H1 (cell line): ENCODE measurements at regions not wholly inside any gene's neighbourhood (a gene's known extent, or its start where the extent isn't known, plus 50 kb on each side); places are given as distances from the start of the nearest gene placed in this dataset.

Experiments
- CTCF ChIA-PET: fragments of 300-600 bp; sonication (Branson Sonifier 250); formaldehyde crosslinking; loops from one replicate; lab custom pipeline; 2021; ENCODE audit not compliant: partially characterized antibody; lab: Charles Lee
- POLR2A ChIA-PET: fragments of 300-600 bp; sonication (Branson Sonifier 250); formaldehyde crosslinking; loops from one replicate; lab custom pipeline; 2021; ENCODE audit warnings: inconsistent platforms; ENCODE audit not compliant: partially characterized antibody; lab: Charles Lee
- DNase-seq, 2 experiments: peaks; one replicate each; pipeline versions ENCODE4 v3.0.0 to v3.0.0-alpha.2; 2010 to 2022; ENCODE audit warnings: low spot score in 2 of 2, low read depth in 1 of 2, mixed read lengths in 1 of 2
- FAIRE-seq: peaks from 2 replicates; lab custom pipeline; 2011; peaks lifted over from hg19 to GRCh38; lab: Jason Lieb, UNC
- H2AFZ ChIP-seq: 2 replicates; pipeline ENCODE4 v1.8.1; 2012; ENCODE audit warnings: low read length, inconsistent platforms
- H2AK5ac ChIP-seq: 2 replicates; pipeline ENCODE4 v1.6.1; 2013; ENCODE audit warnings: low read depth, low read length
- H2BK120ac ChIP-seq: replicated peaks from 2 replicates; pipeline ENCODE3; 2013; ENCODE audit warnings: low read depth, low read length, inconsistent platforms
- H2BK12ac ChIP-seq: 2 replicates; pipeline ENCODE4 v1.6.1; 2013; ENCODE audit warnings: low read depth, low read length
- H2BK15ac ChIP-seq: 2 replicates; pipeline ENCODE4 v1.6.1; 2013; ENCODE audit warnings: low read length
- H2BK20ac ChIP-seq: 2 replicates; pipeline ENCODE4 v1.6.1; 2013; ENCODE audit warnings: low read length
- H2BK5ac ChIP-seq: 2 replicates; pipeline ENCODE4 v1.6.1; 2013; ENCODE audit warnings: low read depth, low read length
- H3K14ac ChIP-seq: 2 replicates; pipeline ENCODE4 v1.6.1; 2013; ENCODE audit warnings: inconsistent platforms; ENCODE audit not compliant: insufficient read length
- H3K18ac ChIP-seq: 2 replicates; pipeline ENCODE4 v1.6.1; 2013; ENCODE audit warnings: low read length; ENCODE audit errors: extremely low read depth
- H3K23ac ChIP-seq: 2 replicates; pipeline ENCODE4 v1.6.1; 2013; ENCODE audit warnings: inconsistent platforms; ENCODE audit not compliant: insufficient read length
- H3K23me2 ChIP-seq: 2 replicates; pipeline ENCODE4 v1.6.1; 2013; ENCODE audit warnings: low read depth, low read length
- H3K27ac ChIP-seq: 2 replicates; pipeline ENCODE4 v1.6.1; 2011; ENCODE audit warnings: low read depth, low read length, inconsistent platforms
- H3K27me3 ChIP-seq, 4 experiments: replicated peaks in 1 of 4; 1 replicate in 1 of 4; 2 replicates in 3 of 4; pipeline versions ENCODE4 v1.6.1 to v1.8.1; 2011 to 2013; ENCODE audit warnings: low read length in 3 of 4, mild to moderate bottlenecking in 3 of 4, inconsistent platforms in 2 of 4, mixed read lengths in 2 of 4, moderate library complexity in 1 of 4; ENCODE audit not compliant: control insufficient read depth in 3 of 4, insufficient read depth in 3 of 4; ENCODE audit errors: extremely low read depth in 1 of 4
- H3K36me3 ChIP-seq, 4 experiments: 2 replicates each; pipeline versions ENCODE4 v1.6.1 to v1.8.1; 2011 to 2013; ENCODE audit warnings: mild to moderate bottlenecking in 4 of 4, low read length in 3 of 4, moderate library complexity in 2 of 4, control low read depth in 1 of 4, inconsistent platforms in 1 of 4; ENCODE audit not compliant: insufficient read depth in 4 of 4, control insufficient read depth in 2 of 4
- H3K4ac ChIP-seq: replicated peaks from 2 replicates; pipeline ENCODE3; 2013; ENCODE audit warnings: low read length, low read depth, mixed read lengths, inconsistent platforms; ENCODE audit not compliant: insufficient read length
- H3K4me1 ChIP-seq, 4 experiments: replicated peaks in 1 of 4; 1 replicate in 1 of 4; 2 replicates in 3 of 4; pipeline versions ENCODE4 v1.6.1 to v1.8.1; 2011 to 2013; ENCODE audit warnings: low read length in 3 of 4, inconsistent platforms in 2 of 4, mixed read lengths in 1 of 4; ENCODE audit not compliant: insufficient read depth in 4 of 4, control insufficient read depth in 3 of 4
- H3K4me2 ChIP-seq, 2 experiments: 2 replicates each; pipeline versions ENCODE4 v1.6.1 to v1.8.1; 2011 to 2013; ENCODE audit warnings: low read depth in 2 of 2, low read length in 2 of 2, control low read depth in 1 of 2, inconsistent platforms in 1 of 2, mild to moderate bottlenecking in 1 of 2; ENCODE audit not compliant: insufficient read depth in 1 of 2
- H3K4me3 ChIP-seq, 4 experiments: fragments of 200-600, 300-600 bp in 1 of 4; sonication (generic), shearing (Covaris generic), sonication (Bioruptor Twin) in 1 of 4; 2 replicates each; pipeline versions ENCODE4 v1.5.1 to v1.8.1; 2011 to 2016; ENCODE audit warnings: low read length in 4 of 4, low read depth in 3 of 4, control low read depth in 2 of 4, inconsistent platforms in 2 of 4, mild to moderate bottlenecking in 2 of 4, mixed read lengths in 1 of 4, moderate library complexity in 1 of 4; ENCODE audit not compliant: insufficient read depth in 2 of 4; ENCODE audit errors: extremely low read depth in 1 of 4
- H3K56ac ChIP-seq: replicated peaks from 2 replicates; pipeline ENCODE3; 2013; ENCODE audit warnings: low read depth, mild to moderate bottlenecking, mixed read lengths, low read length, inconsistent platforms; ENCODE audit not compliant: insufficient read length
- H3K79me1 ChIP-seq: 2 replicates; pipeline ENCODE4 v1.6.1; 2013; ENCODE audit warnings: low read depth, low read length, control low read depth
- H3K79me2 ChIP-seq, 2 experiments: 2 replicates each; pipeline versions ENCODE4 v1.6.1 to v1.8.1; 2012 to 2013; ENCODE audit warnings: low read length in 2 of 2, mild to moderate bottlenecking in 2 of 2, inconsistent platforms in 1 of 2; ENCODE audit not compliant: insufficient read depth in 2 of 2, control insufficient read depth in 1 of 2
- H3K9ac ChIP-seq, 4 experiments: replicated peaks in 1 of 4; 1 replicate in 1 of 4; 2 replicates in 3 of 4; pipeline versions ENCODE4 v1.6.1 to v1.8.1; 2011 to 2013; ENCODE audit warnings: low read depth in 3 of 4, low read length in 3 of 4, control low read depth in 2 of 4, mild to moderate bottlenecking in 2 of 4, moderate library complexity in 2 of 4, inconsistent platforms in 1 of 4; ENCODE audit errors: extremely low read depth in 1 of 4
- H3K9me3 ChIP-seq, 2 experiments: 2 replicates each; pipeline versions ENCODE4 v1.6.1 to v1.8.1; 2012 to 2013; ENCODE audit warnings: mild to moderate bottlenecking in 2 of 2, moderate library complexity in 2 of 2, control low read depth in 1 of 2, inconsistent platforms in 1 of 2, low read depth in 1 of 2, low read length in 1 of 2, mixed read lengths in 1 of 2; ENCODE audit not compliant: insufficient read depth in 2 of 2
- H4K20me1 ChIP-seq, 2 experiments: replicated peaks in 1 of 2; 2 replicates each; pipeline versions ENCODE3 to v1.8.1; 2011 to 2013; ENCODE audit warnings: inconsistent platforms in 2 of 2, low read length in 2 of 2, mild to moderate bottlenecking in 1 of 2; ENCODE audit not compliant: insufficient read depth in 2 of 2, control insufficient read depth in 1 of 2
- H4K5ac ChIP-seq: 2 replicates; pipeline ENCODE4 v1.6.1; 2013; ENCODE audit warnings: low read length, low read depth, mixed read lengths, inconsistent platforms; ENCODE audit not compliant: insufficient read length
- H4K8ac ChIP-seq: 2 replicates; pipeline ENCODE4 v1.8.0; 2013; ENCODE audit warnings: mild to moderate bottlenecking, moderate library complexity, low read length, inconsistent platforms; ENCODE audit not compliant: insufficient read depth; ENCODE audit errors: extremely low read depth
- H4K91ac ChIP-seq: replicated peaks from 2 replicates; pipeline ENCODE3; 2013; ENCODE audit warnings: low read length, mixed read lengths, inconsistent platforms; ENCODE audit not compliant: insufficient read length
- CHD1 ChIP-seq: IDR thresholded peaks from 2 replicates; pipeline ENCODE4 v1.6.1; 2012; ENCODE audit warnings: low read depth, low read length, improper control_type of control experiment
- GTF2F1 ChIP-seq: IDR thresholded peaks from 2 replicates; pipeline ENCODE4 v1.6.1; 2012; ENCODE audit warnings: low read depth, low read length, improper control_type of control experiment, borderline replicate concordance
- KDM1A ChIP-seq: fragments of 200-600, 300-600 bp; sonication (generic); IDR thresholded peaks from 2 replicates; pipeline ENCODE4 v1.7.1; 2016; ENCODE audit warnings: mild to moderate bottlenecking, low read length, borderline replicate concordance
- KDM5A ChIP-seq: fragments of 200-600 bp; IDR thresholded peaks from 2 replicates; pipeline ENCODE4 v1.7.1; 2012; ENCODE audit warnings: mild to moderate bottlenecking, low read length, inconsistent platforms, mixed read lengths
- MAFK ChIP-seq: IDR thresholded peaks from 2 replicates; pipeline ENCODE4 v1.6.1; 2012; ENCODE audit warnings: low read depth, mild to moderate bottlenecking, improper control_type of control experiment, low read length
- MAX ChIP-seq: IDR thresholded peaks from 2 replicates; pipeline ENCODE4 v1.6.1; 2012; ENCODE audit warnings: inconsistent platforms
- NRF1 ChIP-seq: IDR thresholded peaks from 2 replicates; pipeline ENCODE4 v1.6.1; 2011; ENCODE audit warnings: mild to moderate bottlenecking, low read depth, low read length, improper control_type of control experiment
- PHF8 ChIP-seq: fragments of 200-600 bp; sonication (generic); conservative IDR thresholded peaks from 2 replicates; pipeline ENCODE4 v1.7.1; 2012; ENCODE audit warnings: low read depth, mild to moderate bottlenecking, inconsistent platforms, low read length, moderate library complexity
- RFX5 ChIP-seq: IDR thresholded peaks from 2 replicates; pipeline ENCODE4 v1.6.1; 2011; ENCODE audit warnings: low read depth, low read length, improper control_type of control experiment, borderline replicate concordance
- SIRT6 ChIP-seq: IDR thresholded peaks from one replicate; pipeline ENCODE4 v1.7.1; 2012; ENCODE audit warnings: low read length, inconsistent platforms
- YY1 ChIP-seq: IDR thresholded peaks from 2 replicates; pipeline ENCODE4 v1.6.1; 2011; ENCODE audit warnings: low read depth, mild to moderate bottlenecking, low read length
- ZNF274 ChIP-seq: IDR thresholded peaks from 2 replicates; pipeline ENCODE4 v1.7.0; 2012; ENCODE audit warnings: low read length, borderline replicate concordance; ENCODE audit errors: extremely low read depth
- WGBS, 2 experiments: shearing (Covaris generic) in 1 of 2; methylation state at CpG; one replicate each; pipeline versions ENCODE4 v1.1.6 to v1.1.7; 2013 to 2015; ENCODE audit warnings: low lambda C conversion rate in 2 of 2, mixed read lengths in 2 of 2, inconsistent platforms in 1 of 2, low coverage in 1 of 2, missing lambda C conversion rate in 1 of 2; ENCODE audit not compliant: insufficient replicate concordance in 2 of 2, insufficient coverage in 1 of 2, insufficient read length in 1 of 2; ENCODE audit errors: extremely low coverage in 1 of 2, missing lambda C conversion rate in 1 of 2; 5-methylcytosine and 5-hydroxymethylcytosine counted together
- TF ChIP-seq, protein P1 (sequence below): IDR thresholded peaks from 2 replicates; pipeline ENCODE4 v1.6.1; 2011; ENCODE audit warnings: low read depth, mild to moderate bottlenecking, low read length; ENCODE audit not compliant: insufficient read depth

DNA sequence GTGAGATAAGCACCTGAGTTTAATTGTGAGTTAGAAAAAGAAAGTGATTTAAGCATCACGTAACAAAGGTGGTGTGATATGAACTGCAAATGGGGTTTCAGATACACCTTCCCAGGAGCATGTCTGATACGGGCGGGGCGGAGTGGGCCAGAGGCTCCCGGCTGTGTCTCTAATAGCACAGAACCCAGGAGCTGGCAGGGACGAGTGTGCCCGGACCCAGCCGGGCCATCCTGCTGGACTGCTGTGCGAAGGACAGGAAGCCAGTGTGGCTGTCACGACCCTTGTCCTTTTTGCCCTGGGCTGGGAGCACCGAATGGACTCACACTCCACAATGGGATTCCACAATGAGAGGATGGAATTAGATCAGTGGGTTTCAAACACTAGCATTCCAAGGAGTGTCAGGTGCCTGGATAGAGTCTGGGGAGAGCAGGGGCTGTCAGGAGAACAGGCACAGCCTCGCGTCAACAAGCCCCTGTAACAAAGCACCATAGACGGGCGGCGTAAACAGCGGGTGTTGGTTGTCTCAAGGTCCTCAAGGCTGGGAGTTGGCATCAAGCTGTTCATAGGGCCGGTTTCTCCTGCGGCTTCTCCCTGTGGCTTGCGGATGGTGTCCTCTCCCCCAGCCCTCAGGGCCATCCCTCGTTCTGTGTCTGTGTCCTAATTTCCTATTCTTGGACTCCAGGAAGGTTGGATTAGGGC lies 242.6 kb upstream of the PITRM1 start:
- Histone ChIP-seq H4K5ac (no peak overlapping the region), H3K4ac (no peak overlapping the region), H3K9me3 (no peaks in the 10 kb centered on the region), H3K79me1 (no peaks in the 10 kb centered on the region), H3K56ac (no peak overlapping the region), H2AK5ac (no peak overlapping the region), H4K91ac (no peak overlapping the region), H3K27me3 (no peaks in the 10 kb centered on the region), H2BK15ac (no peak overlapping the region), H2BK12ac (no peak overlapping the region), H3K23ac (no peak overlapping the region), H4K20me1 (no peaks in the 10 kb centered on the region), H3K9ac (no peak overlapping the region), H3K36me3 (no peaks in the 10 kb centered on the region), H2BK20ac (no peak overlapping the region), H3K4me1 (no peaks in the 10 kb centered on the region), H2BK5ac (no peak overlapping the region), H3K4me2 (no peak overlapping the region), H3K79me2 (no peaks in the 10 kb centered on the region), H4K8ac (no peak overlapping the region), H2AFZ (no peak overlapping the region), H3K23me2 (no peaks in the 10 kb centered on the region), H2BK120ac (no peak overlapping the region), H3K14ac (no peak overlapping the region), H3K18ac (no peak overlapping the region), H3K4me3 (no peak overlapping the region), H3K27ac (no peak overlapping the region)
- WGBS, 2 experiments: 90% methylated on average over 20 of the region's 21 CpGs; no CpG with 5 or more reads in 1 of the 2 experiments
- FAIRE-seq (no peak), DNase-seq (no peak)
- POLR2A ChIA-PET: no interaction called here
- CTCF ChIA-PET: no interaction called here
- TF ChIP-seq RFX5: no peak
- no peak for TF ChIP-seq NRF1
- no peak for TF ChIP-seq PHF8
- no peak for TF ChIP-seq KDM1A
- TF ChIP-seq YY1: no peak
- TF ChIP-seq KDM5A: no peak
- no peak for TF ChIP-seq SIRT6
- TF ChIP-seq GTF2F1: no peak
- no peak for TF ChIP-seq MAX
- no peak for TF ChIP-seq ZNF274
- TF ChIP-seq CHD1: no peak
- no peak for TF ChIP-seq MAFK
- TF ChIP-seq, protein P1, sequence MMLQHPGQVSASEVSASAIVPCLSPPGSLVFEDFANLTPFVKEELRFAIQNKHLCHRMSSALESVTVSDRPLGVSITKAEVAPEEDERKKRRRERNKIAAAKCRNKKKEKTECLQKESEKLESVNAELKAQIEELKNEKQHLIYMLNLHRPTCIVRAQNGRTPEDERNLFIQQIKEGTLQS: no peak
